ENCODE measurements at regions not wholly inside any gene's neighbourhood (a gene's known extent, or its start where the extent isn't known, plus 50 kb on each side); places are given as distances from the start of the nearest gene placed in this dataset.

- no peak for TF ChIP-seq POLR2AphosphoS5 (IDR thresholded peaks at IDR 0.05; ENCODE audit: low read depth, low read length)
These were observed 348.7 kb downstream of the RPS6KC1 start for GRCh38 chr1:213399695-213400094.

- no peak for TF ChIP-seq REST (IDR thresholded peaks at IDR 0.05; ENCODE audit: insufficient read depth in 1 of 2, low read depth in 2 of 2, low read length in 2 of 2)
- TF ChIP-seq POLR2AphosphoS5 (IDR thresholded peaks at IDR 0.05; ENCODE audit: low read depth, low read length) = no peak
- TF ChIP-seq SIN3A (IDR thresholded peaks at IDR 0.05; ENCODE audit: borderline replicate concordance, insufficient read depth, low read length) = no peak
- TF ChIP-seq TAF1 (IDR thresholded peaks at IDR 0.05; ENCODE audit: borderline replicate concordance, insufficient read depth, low read length) = no peak
- TF ChIP-seq FOXP2 (optimal IDR thresholded peaks at IDR 0.05; ENCODE audit: borderline replicate concordance, extremely low read depth, extremely low read length, insufficient read depth) = no peak
These were observed 358.2 kb downstream of the RPS6KC1 start for GRCh38 chr1:213409208-213409631.

- TF ChIP-seq SIN3A (IDR thresholded peaks at IDR 0.05; ENCODE audit: borderline replicate concordance, insufficient read depth, low read length) (no peak), REST (IDR thresholded peaks at IDR 0.05; ENCODE audit: insufficient read depth in 1 of 2, low read depth in 2 of 2, low read length in 2 of 2) (no peak), TAF1 (IDR thresholded peaks at IDR 0.05; ENCODE audit: borderline replicate concordance, insufficient read depth, low read length) (no peak), FOXP2 (optimal IDR thresholded peaks at IDR 0.05; ENCODE audit: borderline replicate concordance, extremely low read depth, extremely low read length, insufficient read depth) (no peak), POLR2AphosphoS5 (IDR thresholded peaks at IDR 0.05; ENCODE audit: low read depth, low read length) (no peak)
These were observed 358.9 kb downstream of the RPS6KC1 start for GRCh38 chr1:213409971-213410370.

DNA sequence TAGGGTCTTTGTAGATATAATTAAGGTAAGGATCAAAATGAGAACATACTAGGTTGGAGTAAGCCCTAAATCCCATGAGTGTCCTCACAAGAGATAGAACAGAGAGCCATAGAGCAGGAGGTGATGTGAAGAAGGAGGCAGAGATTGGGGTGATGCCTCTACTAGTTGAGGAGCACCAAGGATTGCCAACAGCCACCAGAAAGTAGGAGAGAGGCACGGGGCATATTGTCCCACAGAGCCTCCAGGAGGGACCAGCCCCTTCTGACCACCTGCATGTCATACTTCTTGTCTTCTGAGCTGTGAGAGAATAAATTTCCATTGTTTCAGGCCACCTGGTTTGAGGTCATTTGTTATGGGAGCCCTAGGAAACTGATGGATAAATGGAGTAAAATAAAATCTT is 363.3 kb downstream of the RPS6KC1 start:
- TF ChIP-seq POLR2AphosphoS5 (IDR thresholded peaks at IDR 0.05; ENCODE audit: low read depth, low read length) (no peak), FOXP2 (optimal IDR thresholded peaks at IDR 0.05; ENCODE audit: borderline replicate concordance, extremely low read depth, extremely low read length, insufficient read depth) (no peak), SIN3A (IDR thresholded peaks at IDR 0.05; ENCODE audit: borderline replicate concordance, insufficient read depth, low read length) (no peak), REST (IDR thresholded peaks at IDR 0.05; ENCODE audit: insufficient read depth in 1 of 2, low read depth in 2 of 2, low read length in 2 of 2) (no peak), TAF1 (IDR thresholded peaks at IDR 0.05; ENCODE audit: borderline replicate concordance, insufficient read depth, low read length) (no peak)

DNA sequence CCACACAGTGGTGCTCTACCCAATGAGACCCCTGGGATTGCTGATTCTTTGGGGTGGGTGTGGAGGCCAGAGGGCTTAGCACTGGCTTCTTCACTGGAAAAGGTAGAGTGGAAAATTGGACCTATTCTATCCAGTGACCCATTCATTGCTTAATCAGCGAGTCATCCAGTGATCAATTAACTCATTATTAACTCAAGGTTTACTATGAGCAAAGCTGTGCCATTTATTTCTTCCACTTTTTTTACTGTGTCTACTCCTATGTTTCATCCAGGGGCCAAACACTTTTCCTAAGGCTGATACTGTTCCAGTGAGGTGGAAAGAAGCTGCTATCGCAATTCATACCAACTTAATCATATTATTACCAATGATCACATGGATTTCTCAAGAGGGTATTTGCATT is 363.9 kb downstream of the RPS6KC1 start:
- TF ChIP-seq REST (IDR thresholded peaks at IDR 0.05; ENCODE audit: insufficient read depth in 1 of 2, low read depth in 2 of 2, low read length in 2 of 2) = no peak
- TF ChIP-seq POLR2AphosphoS5 (IDR thresholded peaks at IDR 0.05; ENCODE audit: low read depth, low read length) = no peak
- no peak for TF ChIP-seq SIN3A (IDR thresholded peaks at IDR 0.05; ENCODE audit: borderline replicate concordance, insufficient read depth, low read length)
- TF ChIP-seq TAF1 (IDR thresholded peaks at IDR 0.05; ENCODE audit: borderline replicate concordance, insufficient read depth, low read length) = no peak
- TF ChIP-seq FOXP2 (optimal IDR thresholded peaks at IDR 0.05; ENCODE audit: borderline replicate concordance, extremely low read depth, extremely low read length, insufficient read depth) = no peak
